ENCODE measurements at regions not wholly inside any gene's neighbourhood (a gene's known extent, or its start where the extent isn't known, plus 50 kb on each side); places are given as distances from the start of the nearest gene placed in this dataset.

GRCh38 chr2:81299841-81300240, 995.3 kb upstream of the LRRTM1 start:
- TF ChIP-seq MAX (IDR thresholded peaks at IDR 0.05; ENCODE audit: low read depth, low read length), result no peak
- TF ChIP-seq HCFC1 (IDR thresholded peaks at IDR 0.05; ENCODE audit: low read length), result no peak
- no peak for TF ChIP-seq FOXM1 (IDR thresholded peaks at IDR 0.05; ENCODE audit: low read depth, low read length)
- no peak for TF ChIP-seq YBX1 (IDR thresholded peaks at IDR 0.05)
- TF ChIP-seq, protein P1, sequence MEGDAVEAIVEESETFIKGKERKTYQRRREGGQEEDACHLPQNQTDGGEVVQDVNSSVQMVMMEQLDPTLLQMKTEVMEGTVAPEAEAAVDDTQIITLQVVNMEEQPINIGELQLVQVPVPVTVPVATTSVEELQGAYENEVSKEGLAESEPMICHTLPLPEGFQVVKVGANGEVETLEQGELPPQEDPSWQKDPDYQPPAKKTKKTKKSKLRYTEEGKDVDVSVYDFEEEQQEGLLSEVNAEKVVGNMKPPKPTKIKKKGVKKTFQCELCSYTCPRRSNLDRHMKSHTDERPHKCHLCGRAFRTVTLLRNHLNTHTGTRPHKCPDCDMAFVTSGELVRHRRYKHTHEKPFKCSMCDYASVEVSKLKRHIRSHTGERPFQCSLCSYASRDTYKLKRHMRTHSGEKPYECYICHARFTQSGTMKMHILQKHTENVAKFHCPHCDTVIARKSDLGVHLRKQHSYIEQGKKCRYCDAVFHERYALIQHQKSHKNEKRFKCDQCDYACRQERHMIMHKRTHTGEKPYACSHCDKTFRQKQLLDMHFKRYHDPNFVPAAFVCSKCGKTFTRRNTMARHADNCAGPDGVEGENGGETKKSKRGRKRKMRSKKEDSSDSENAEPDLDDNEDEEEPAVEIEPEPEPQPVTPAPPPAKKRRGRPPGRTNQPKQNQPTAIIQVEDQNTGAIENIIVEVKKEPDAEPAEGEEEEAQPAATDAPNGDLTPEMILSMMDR (IDR thresholded peaks at IDR 0.05 in 2 of 3, conservative IDR thresholded peaks at IDR 0.05 in 1 of 3; ENCODE audit: control insufficient read depth in 2 of 3, extremely low read depth in 1 of 3, insufficient read depth in 1 of 3, low read depth in 3 of 3, low read length in 3 of 3), result no peak
- TF ChIP-seq FOS (IDR thresholded peaks at IDR 0.05; ENCODE audit: borderline replicate concordance, extremely low read depth, insufficient read length), result no peak
- no peak for TF ChIP-seq POLR2AphosphoS2 (IDR thresholded peaks at IDR 0.05; ENCODE audit: low read depth, low read length)
- no peak for TF ChIP-seq RBBP5 (conservative IDR thresholded peaks at IDR 0.05)
- TF ChIP-seq PML (IDR thresholded peaks at IDR 0.05; ENCODE audit: low read length), result no peak
- no peak for TF ChIP-seq NRF1 (conservative IDR thresholded peaks at IDR 0.05; ENCODE audit: low read depth, low read length)
- no peak for TF ChIP-seq CBFB (IDR thresholded peaks at IDR 0.05; ENCODE audit: low read depth)
